Keratinocyte (primary cell): ENCODE measurements at regions not wholly inside any gene's neighbourhood (a gene's known extent, or its start where the extent isn't known, plus 50 kb on each side); places are given as distances from the start of the nearest gene placed in this dataset.

ENCODE experiments used
- DNase-seq: peaks from one replicate; pipeline ENCODE4 v3.0.0-alpha.2; 2011; ENCODE audit warnings: low read depth, missing footprints, low spot score
- FAIRE-seq: peaks from 2 replicates; lab custom pipeline; 2011; peaks lifted over from hg19 to GRCh38; lab: Jason Lieb, UNC
- H2AFZ ChIP-seq: 2 replicates; pipeline ENCODE4 v1.6.0; 2012; ENCODE audit warnings: low read length, control low read depth, inconsistent platforms; ENCODE audit not compliant: control insufficient read depth
- H3K27ac ChIP-seq: 2 replicates; pipeline ENCODE4 v1.5.1; 2011; ENCODE audit warnings: low read length; ENCODE audit not compliant: control insufficient read depth, insufficient read depth
- H3K27me3 ChIP-seq: 3 replicates; pipeline ENCODE4 v1.6.0; 2011; ENCODE audit warnings: low read length; ENCODE audit not compliant: control insufficient read depth, insufficient read depth; ENCODE audit errors: extremely low read depth
- H3K36me3 ChIP-seq, 2 experiments: 2 replicates in 1 of 2; 3 replicates in 1 of 2; pipeline ENCODE4 v1.5.1; 2011; ENCODE audit warnings: low read length in 2 of 2, mild to moderate bottlenecking in 1 of 2; ENCODE audit not compliant: control insufficient read depth in 2 of 2, insufficient read depth in 2 of 2; ENCODE audit errors: extremely low read depth in 1 of 2
- H3K4me1 ChIP-seq: 3 replicates; pipeline ENCODE4 v1.5.1; 2011; ENCODE audit warnings: low read length; ENCODE audit not compliant: control insufficient read depth, insufficient read depth; ENCODE audit errors: extremely low read depth
- H3K4me2 ChIP-seq: 3 replicates; pipeline ENCODE4 v1.6.0; 2011; ENCODE audit warnings: low read depth, low read length; ENCODE audit not compliant: control insufficient read depth, insufficient read depth; ENCODE audit errors: extremely low read depth
- H3K4me3 ChIP-seq, 3 experiments: fragments of 200-600 bp in 1 of 3; sonication (generic) in 1 of 3; 2 replicates in 2 of 3; 3 replicates in 1 of 3; pipeline ENCODE4 v1.5.1; 2011 to 2016; ENCODE audit warnings: low read length in 3 of 3, mild to moderate bottlenecking in 3 of 3, control low read depth in 2 of 3, inconsistent platforms in 1 of 3, low read depth in 1 of 3, mixed read lengths in 1 of 3, mixed run types in 1 of 3, moderate library complexity in 1 of 3; ENCODE audit not compliant: control insufficient read depth in 2 of 3, insufficient read depth in 2 of 3; ENCODE audit errors: extremely low read depth in 1 of 3
- H3K79me2 ChIP-seq: 2 replicates; pipeline ENCODE4 v1.6.0; 2012; ENCODE audit warnings: low read length; ENCODE audit not compliant: control insufficient read depth, insufficient read depth
- H3K9ac ChIP-seq: 3 replicates; pipeline ENCODE4 v1.6.0; 2011; ENCODE audit warnings: low read length; ENCODE audit not compliant: control insufficient read depth, insufficient read depth; ENCODE audit errors: extremely low read depth
- H3K9me1 ChIP-seq: 3 replicates; pipeline ENCODE4 v1.6.0; 2011; ENCODE audit warnings: low read length; ENCODE audit not compliant: control insufficient read depth, insufficient read depth; ENCODE audit errors: extremely low read depth
- H3K9me3 ChIP-seq: 2 replicates; pipeline ENCODE4 v1.5.1; 2012; ENCODE audit warnings: low read depth, low read length; ENCODE audit not compliant: control insufficient read depth
- H4K20me1 ChIP-seq: 3 replicates; pipeline ENCODE4 v1.6.0; 2011; ENCODE audit warnings: low read length; ENCODE audit not compliant: control insufficient read depth, insufficient read depth; ENCODE audit errors: extremely low read depth
- EZH2 ChIP-seq: IDR thresholded peaks from one replicate; pipeline ENCODE4 v1.6.1; 2012; ENCODE audit warnings: inconsistent platforms, mild to moderate bottlenecking, low read length, moderate library complexity
- dilution Hi-C: fragments of 300-500 bp; cut with MboI; formaldehyde crosslinking; loops from one replicate; pipeline ENCODE4 v1.7.0; 2020; ENCODE audit warnings: low sequenced_read_pairs; ENCODE audit not compliant: extremely low pct_ligation_motif_present
- TF ChIP-seq, protein P1 (sequence below), 3 experiments: IDR thresholded peaks in 1 of 3; conservative IDR thresholded peaks in 1 of 3; optimal IDR thresholded peaks in 1 of 3; 2 replicates in 2 of 3; 3 replicates in 1 of 3; pipeline versions ENCODE3 to v1.5.1; 2011; ENCODE audit warnings: low read length in 3 of 3, mild to moderate bottlenecking in 3 of 3, moderate library complexity in 2 of 3, control low read depth in 1 of 3, inconsistent platforms in 1 of 3; ENCODE audit not compliant: insufficient read depth in 2 of 3; ENCODE audit errors: extremely low read depth in 1 of 3

DNA sequence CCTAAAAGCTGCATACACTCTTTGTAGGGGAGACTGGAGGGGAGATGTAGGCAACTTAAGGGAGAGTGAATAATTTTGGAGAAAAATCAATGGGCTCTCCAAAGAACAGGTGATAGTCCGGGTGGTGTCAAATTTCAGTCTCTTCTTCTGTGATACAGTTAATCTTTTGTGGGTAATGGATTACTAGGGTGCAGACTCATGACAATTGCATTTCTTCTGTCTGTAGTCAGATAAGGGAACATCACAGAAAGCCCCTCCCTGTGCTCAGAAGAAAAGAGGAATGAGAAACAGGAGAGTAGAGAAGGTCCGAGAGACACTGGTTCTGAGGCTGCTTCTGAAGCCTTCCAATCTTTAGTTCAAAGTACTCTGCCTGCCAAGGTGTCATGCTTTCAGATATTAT, 1140.7 kb upstream of the LRRN3 start:
- no peaks in the 10 kb centered on the region for H3K36me3 ChIP-seq
- no peak overlapping the region for H3K27ac ChIP-seq
- H3K4me2 ChIP-seq, result no peak overlapping the region
- DNase-seq (no peak), FAIRE-seq (no peak)
- H3K9me1 ChIP-seq, result no peaks in the 10 kb centered on the region
- no peaks in the 10 kb centered on the region for H3K79me2 ChIP-seq
- no peaks in the 10 kb centered on the region for H3K4me1 ChIP-seq
- dilution Hi-C loops, result no loop called here
- no peak overlapping the region for H3K4me3 ChIP-seq
- H2AFZ ChIP-seq, result no peak overlapping the region
- no peaks in the 10 kb centered on the region for H3K9me3 ChIP-seq
- H3K9ac ChIP-seq, result no peak overlapping the region
- H3K27me3 ChIP-seq, result no peaks in the 10 kb centered on the region
- no peaks in the 10 kb centered on the region for H4K20me1 ChIP-seq
- TF ChIP-seq, protein P1, sequence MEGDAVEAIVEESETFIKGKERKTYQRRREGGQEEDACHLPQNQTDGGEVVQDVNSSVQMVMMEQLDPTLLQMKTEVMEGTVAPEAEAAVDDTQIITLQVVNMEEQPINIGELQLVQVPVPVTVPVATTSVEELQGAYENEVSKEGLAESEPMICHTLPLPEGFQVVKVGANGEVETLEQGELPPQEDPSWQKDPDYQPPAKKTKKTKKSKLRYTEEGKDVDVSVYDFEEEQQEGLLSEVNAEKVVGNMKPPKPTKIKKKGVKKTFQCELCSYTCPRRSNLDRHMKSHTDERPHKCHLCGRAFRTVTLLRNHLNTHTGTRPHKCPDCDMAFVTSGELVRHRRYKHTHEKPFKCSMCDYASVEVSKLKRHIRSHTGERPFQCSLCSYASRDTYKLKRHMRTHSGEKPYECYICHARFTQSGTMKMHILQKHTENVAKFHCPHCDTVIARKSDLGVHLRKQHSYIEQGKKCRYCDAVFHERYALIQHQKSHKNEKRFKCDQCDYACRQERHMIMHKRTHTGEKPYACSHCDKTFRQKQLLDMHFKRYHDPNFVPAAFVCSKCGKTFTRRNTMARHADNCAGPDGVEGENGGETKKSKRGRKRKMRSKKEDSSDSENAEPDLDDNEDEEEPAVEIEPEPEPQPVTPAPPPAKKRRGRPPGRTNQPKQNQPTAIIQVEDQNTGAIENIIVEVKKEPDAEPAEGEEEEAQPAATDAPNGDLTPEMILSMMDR (optimal IDR thresholded peaks at IDR 0.05 in 1 of 3, IDR thresholded peaks at IDR 0.05 in 1 of 3, conservative IDR thresholded peaks at IDR 0.05 in 1 of 3; ENCODE audit: extremely low read depth in 1 of 3, insufficient read depth in 2 of 3, low read length in 3 of 3), result no peak
- TF ChIP-seq EZH2, result no peak

- Histone ChIP-seq H3K4me2 (no peak overlapping the region), H4K20me1 (no peaks in the 10 kb centered on the region), H3K4me3 (no peak overlapping the region), H3K27ac (no peak overlapping the region), H3K9ac (no peak overlapping the region), H3K9me3 (no peaks in the 10 kb centered on the region), H3K9me1 (no peaks in the 10 kb centered on the region), H2AFZ (no peak overlapping the region), H3K4me1 (no peaks in the 10 kb centered on the region), H3K36me3 (no peaks in the 10 kb centered on the region), H3K27me3 (no peaks in the 10 kb centered on the region), H3K79me2 (no peaks in the 10 kb centered on the region)
- TF ChIP-seq EZH2, result no peak
- TF ChIP-seq, protein P1 (optimal IDR thresholded peaks at IDR 0.05 in 1 of 3, IDR thresholded peaks at IDR 0.05 in 1 of 3, conservative IDR thresholded peaks at IDR 0.05 in 1 of 3; ENCODE audit: extremely low read depth in 1 of 3, insufficient read depth in 2 of 3, low read length in 3 of 3), result no peak
- no peak for DNase-seq
- dilution Hi-C loops, result no loop called here
- FAIRE-seq, result no peak
Observed at GRCh38 chr7:109950821-109951564, 1139.9 kb upstream of the LRRN3 start.
